Loucy (cell line): ENCODE measurements at regions not wholly inside any gene's neighbourhood (a gene's known extent, or its start where the extent isn't known, plus 50 kb on each side); places are given as distances from the start of the nearest gene placed in this dataset.

ENCODE experiments used
- H2AFZ ChIP-seq: fragments of 200-600 bp; sonication (generic); 2 replicates; pipeline ENCODE4 v1.6.0; 2016; ENCODE audit warnings: antibody characterized with exemption, mild to moderate bottlenecking, low read length, moderate library complexity
- H3F3A ChIP-seq: fragments of 200-600 bp; 2 replicates; pipeline ENCODE4 v1.6.0; 2016; ENCODE audit warnings: antibody characterized with exemption, low read depth, mild to moderate bottlenecking
- H3K27me3 ChIP-seq: fragments of 200-600 bp; sonication (generic); 2 replicates; pipeline ENCODE4 v1.6.1; 2014; ENCODE audit warnings: low read length, mild to moderate bottlenecking; ENCODE audit not compliant: insufficient read depth, poor library complexity, severe bottlenecking
- H3K36me3 ChIP-seq: fragments of 200-600 bp; sonication (generic); 2 replicates; pipeline ENCODE4 v1.6.1; 2016; ENCODE audit warnings: low read length; ENCODE audit not compliant: insufficient read depth
- H3K4me1 ChIP-seq: fragments of 200-600 bp; sonication (generic); 2 replicates; pipeline ENCODE4 v1.5.1; 2014; ENCODE audit warnings: low read length, mild to moderate bottlenecking; ENCODE audit not compliant: insufficient read depth, poor library complexity, severe bottlenecking
- H3K4me2 ChIP-seq: fragments of 200-600 bp; sonication (generic); 2 replicates; pipeline ENCODE4 v1.6.0; 2014; ENCODE audit warnings: antibody characterized with exemption, low read length, low read depth, mild to moderate bottlenecking; ENCODE audit not compliant: poor library complexity, severe bottlenecking
- H3K4me3 ChIP-seq: fragments of 200-600 bp; sonication (generic); 2 replicates; pipeline ENCODE4 v1.5.1; 2014; ENCODE audit warnings: low read length, mild to moderate bottlenecking, mixed read lengths; ENCODE audit not compliant: poor library complexity, severe bottlenecking
- H3K79me2 ChIP-seq: fragments of 200-600 bp; sonication (generic); 2 replicates; pipeline ENCODE4 v1.6.1; 2014; ENCODE audit warnings: low read length; ENCODE audit not compliant: insufficient read depth
- H3K9ac ChIP-seq: fragments of 200-600 bp; sonication (generic); 2 replicates; pipeline ENCODE4 v1.6.0; 2014; ENCODE audit warnings: mild to moderate bottlenecking, low read depth, low read length, moderate library complexity; ENCODE audit not compliant: poor library complexity, severe bottlenecking
- H3K9me2 ChIP-seq: fragments of 200-600 bp; sonication (generic); replicated peaks from 2 replicates; pipeline ENCODE4 v1.6.1; 2016; ENCODE audit warnings: low read depth, low read length, mixed read lengths
- H3K9me3 ChIP-seq: fragments of 200-600 bp; sonication (generic); 2 replicates; pipeline ENCODE4 v1.6.1; 2014; ENCODE audit warnings: mild to moderate bottlenecking, antibody characterized with exemption, low read length, low read depth; ENCODE audit not compliant: insufficient read depth
- H4K20me1 ChIP-seq: fragments of 200-600 bp; sonication (generic); 2 replicates; pipeline ENCODE4 v1.6.0; 2014; ENCODE audit warnings: antibody characterized with exemption, low read length, mild to moderate bottlenecking; ENCODE audit not compliant: insufficient read depth, poor library complexity, severe bottlenecking
- EZH2phosphoT487 ChIP-seq: fragments of 200-600 bp; IDR thresholded peaks from 2 replicates; pipeline ENCODE4 v1.6.1; 2018; ENCODE audit warnings: antibody characterized with exemption, mild to moderate bottlenecking, moderate library complexity, borderline replicate concordance
- TF ChIP-seq, protein P1 (sequence below): fragments of 200-600 bp; sonication (generic); conservative IDR thresholded peaks from 2 replicates; pipeline ENCODE4 v1.5.1; 2014; ENCODE audit warnings: mild to moderate bottlenecking, antibody characterized with exemption, low read length

DNA sequence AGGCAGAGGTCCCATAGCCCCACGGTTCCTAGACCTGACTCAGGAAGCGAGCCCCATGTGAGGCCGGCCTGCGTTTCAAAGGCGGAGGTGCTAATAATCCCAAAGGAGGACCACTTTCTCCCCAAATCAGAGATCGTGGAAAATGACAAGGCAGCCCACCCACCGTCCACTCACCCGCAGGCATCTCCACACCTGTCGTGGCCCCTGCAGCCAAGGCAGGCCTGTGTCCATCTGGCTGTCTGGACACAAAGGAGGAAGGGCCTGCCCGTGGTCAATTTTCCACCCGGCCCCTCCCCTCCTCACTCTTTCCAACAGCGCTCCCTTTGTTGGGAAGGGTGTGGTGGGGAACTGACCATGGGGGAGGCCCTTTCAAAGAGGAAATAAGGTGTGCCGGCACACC is 125.3 kb upstream of the TMEM132D start:
- H3K9me2 ChIP-seq: no peaks in the 10 kb centered on the region
- H2AFZ ChIP-seq: no peak overlapping the region
- no peaks in the 10 kb centered on the region for H3F3A ChIP-seq
- no peak overlapping the region for H3K9ac ChIP-seq
- no peaks in the 10 kb centered on the region for H3K4me1 ChIP-seq
- no peak overlapping the region for H3K4me3 ChIP-seq
- no peaks in the 10 kb centered on the region for H3K9me3 ChIP-seq
- no peaks in the 10 kb centered on the region for H4K20me1 ChIP-seq
- H3K79me2 ChIP-seq: no peaks in the 10 kb centered on the region
- no peak for TF ChIP-seq EZH2phosphoT487
- TF ChIP-seq, protein P1, sequence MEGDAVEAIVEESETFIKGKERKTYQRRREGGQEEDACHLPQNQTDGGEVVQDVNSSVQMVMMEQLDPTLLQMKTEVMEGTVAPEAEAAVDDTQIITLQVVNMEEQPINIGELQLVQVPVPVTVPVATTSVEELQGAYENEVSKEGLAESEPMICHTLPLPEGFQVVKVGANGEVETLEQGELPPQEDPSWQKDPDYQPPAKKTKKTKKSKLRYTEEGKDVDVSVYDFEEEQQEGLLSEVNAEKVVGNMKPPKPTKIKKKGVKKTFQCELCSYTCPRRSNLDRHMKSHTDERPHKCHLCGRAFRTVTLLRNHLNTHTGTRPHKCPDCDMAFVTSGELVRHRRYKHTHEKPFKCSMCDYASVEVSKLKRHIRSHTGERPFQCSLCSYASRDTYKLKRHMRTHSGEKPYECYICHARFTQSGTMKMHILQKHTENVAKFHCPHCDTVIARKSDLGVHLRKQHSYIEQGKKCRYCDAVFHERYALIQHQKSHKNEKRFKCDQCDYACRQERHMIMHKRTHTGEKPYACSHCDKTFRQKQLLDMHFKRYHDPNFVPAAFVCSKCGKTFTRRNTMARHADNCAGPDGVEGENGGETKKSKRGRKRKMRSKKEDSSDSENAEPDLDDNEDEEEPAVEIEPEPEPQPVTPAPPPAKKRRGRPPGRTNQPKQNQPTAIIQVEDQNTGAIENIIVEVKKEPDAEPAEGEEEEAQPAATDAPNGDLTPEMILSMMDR: no peak
- no peak overlapping the region for H3K4me2 ChIP-seq
- H3K36me3 ChIP-seq: no peaks in the 10 kb centered on the region
- H3K27me3 ChIP-seq: no peaks in the 10 kb centered on the region

DNA sequence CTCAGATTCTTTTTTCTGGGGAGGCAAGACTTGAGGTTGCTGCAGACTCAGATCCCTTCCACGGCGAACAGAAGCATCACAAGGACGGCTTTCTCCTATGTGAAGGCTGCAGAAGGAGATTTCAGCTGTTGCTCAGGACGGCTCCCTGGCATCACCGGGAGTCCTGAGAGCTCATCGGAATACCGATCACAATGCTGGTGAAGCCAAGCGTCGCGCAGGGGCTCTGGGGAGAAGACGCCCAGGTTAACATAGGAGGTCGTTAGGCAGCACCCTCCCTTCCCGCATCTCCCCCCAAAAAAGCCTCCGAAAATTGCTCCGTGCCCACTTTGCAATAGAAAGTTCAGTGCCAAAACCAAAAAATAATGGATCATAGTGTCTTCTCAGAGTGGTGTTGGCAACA is 127.2 kb upstream of the TMEM132D start:
- no peak overlapping the region for H3K4me2 ChIP-seq
- no peaks in the 10 kb centered on the region for H3K4me1 ChIP-seq
- H3K79me2 ChIP-seq: no peaks in the 10 kb centered on the region
- no peaks in the 10 kb centered on the region for H3K27me3 ChIP-seq
- H3K36me3 ChIP-seq: no peaks in the 10 kb centered on the region
- H3K9ac ChIP-seq: no peak overlapping the region
- H3K4me3 ChIP-seq: no peak overlapping the region
- H3F3A ChIP-seq: no peaks in the 10 kb centered on the region
- no peaks in the 10 kb centered on the region for H3K9me2 ChIP-seq
- no peaks in the 10 kb centered on the region for H4K20me1 ChIP-seq
- no peak overlapping the region for H2AFZ ChIP-seq
- no peaks in the 10 kb centered on the region for H3K9me3 ChIP-seq
- no peak for TF ChIP-seq EZH2phosphoT487
- TF ChIP-seq, protein P1: no peak

DNA sequence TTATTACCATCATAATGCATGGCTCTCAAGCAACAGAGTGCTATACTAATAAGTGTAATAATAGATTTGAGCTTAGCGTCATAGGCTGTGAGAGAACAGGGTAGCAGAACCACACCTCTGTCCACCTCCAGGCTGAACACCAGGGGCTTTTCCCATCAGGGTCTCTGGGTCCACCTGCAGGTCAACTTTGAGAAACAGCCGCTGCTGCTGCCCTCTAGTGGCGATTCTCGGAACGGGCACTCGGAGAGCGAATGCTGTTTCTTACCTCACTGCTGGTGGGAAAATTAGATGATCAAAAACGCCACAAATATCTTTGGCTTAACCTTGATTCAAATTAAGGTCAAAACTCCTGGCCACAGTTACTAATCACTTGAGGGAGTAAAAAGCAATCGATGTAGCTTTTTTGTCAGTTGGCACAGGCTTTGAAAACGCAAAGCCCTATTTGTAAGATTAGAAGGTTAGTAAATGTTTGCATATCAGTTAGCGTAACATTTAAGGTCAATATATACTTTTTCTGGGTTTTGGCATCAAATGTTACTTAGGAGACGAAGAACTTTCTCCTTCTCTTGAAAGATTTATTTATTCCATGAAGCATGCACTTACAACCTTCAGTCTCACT is 127.9 kb upstream of the TMEM132D start:
- H3K36me3 ChIP-seq: no peaks in the 10 kb centered on the region
- H3K4me2 ChIP-seq: no peak overlapping the region
- H3F3A ChIP-seq: no peaks in the 10 kb centered on the region
- H3K9me3 ChIP-seq: no peaks in the 10 kb centered on the region
- H3K4me1 ChIP-seq: no peaks in the 10 kb centered on the region
- no peak overlapping the region for H2AFZ ChIP-seq
- H3K27me3 ChIP-seq: no peaks in the 10 kb centered on the region
- no peaks in the 10 kb centered on the region for H3K9me2 ChIP-seq
- TF ChIP-seq EZH2phosphoT487: no peak
- TF ChIP-seq, protein P1: peak; percentile 100
- H3K4me3 ChIP-seq: no peak overlapping the region
- no peaks in the 10 kb centered on the region for H4K20me1 ChIP-seq
- H3K79me2 ChIP-seq: no peaks in the 10 kb centered on the region
- H3K9ac ChIP-seq: no peak overlapping the region
